ENCODE measurements at regions not wholly inside any gene's neighbourhood (a gene's known extent, or its start where the extent isn't known, plus 50 kb on each side); places are given as distances from the start of the nearest gene placed in this dataset.

GRCh38 chr7:68272507-68272906 is 1275.9 kb downstream of the TYW1 start:
- Mint-ChIP-seq H3K36me3 (ENCODE audit: unreplicated experiment) (no peaks in the 10 kb centered on the region), H3K9me3 (ENCODE audit: unreplicated experiment) (peaks cover 2% of the 10 kb centered on the region), H3K27me3 (ENCODE audit: unreplicated experiment) (peaks cover 2% of the 10 kb centered on the region), H3K27ac (ENCODE audit: unreplicated experiment) (no peak overlapping the region), H3K4me1 (ENCODE audit: low read depth, unreplicated experiment) (peaks cover 10% of the 10 kb centered on the region), H3K4me3 (ENCODE audit: unreplicated experiment) (no peak overlapping the region)
- no peak for DNase-seq
- no peak for TF ChIP-seq CTCF (IDR thresholded peaks at IDR 0.05; ENCODE audit: partially characterized antibody, unreplicated experiment)

- Mint-ChIP-seq H3K36me3 (ENCODE audit: unreplicated experiment) (no peaks in the 10 kb centered on the region), H3K9me3 (ENCODE audit: unreplicated experiment) (peaks cover 2% of the 10 kb centered on the region), H3K27me3 (ENCODE audit: unreplicated experiment) (no peaks in the 10 kb centered on the region), H3K4me1 (ENCODE audit: low read depth, unreplicated experiment) (peaks cover 10% of the 10 kb centered on the region), H3K4me3 (ENCODE audit: unreplicated experiment) (no peak overlapping the region), H3K27ac (ENCODE audit: unreplicated experiment) (no peak overlapping the region)
- no peak for DNase-seq
- TF ChIP-seq CTCF (IDR thresholded peaks at IDR 0.05; ENCODE audit: partially characterized antibody, unreplicated experiment): no peak
These were observed 1280.1 kb downstream of the TYW1 start for GRCh38 chr7:68276725-68277124.

GRCh38 chr7:68279827-68280400 is 1283.3 kb downstream of the TYW1 start:
- TF ChIP-seq CTCF (IDR thresholded peaks at IDR 0.05; ENCODE audit: partially characterized antibody, unreplicated experiment): no peak
- H3K27me3 Mint-ChIP-seq (ENCODE audit: unreplicated experiment): no peaks in the 10 kb centered on the region
- no peak overlapping the region for H3K4me3 Mint-ChIP-seq (ENCODE audit: unreplicated experiment)
- H3K27ac Mint-ChIP-seq (ENCODE audit: unreplicated experiment): no peak overlapping the region
- peaks cover 10% of the 10 kb centered on the region for H3K4me1 Mint-ChIP-seq (ENCODE audit: low read depth, unreplicated experiment)
- no peak for DNase-seq
- peaks cover 3% of the 10 kb centered on the region for H3K9me3 Mint-ChIP-seq (ENCODE audit: unreplicated experiment)
- no peaks in the 10 kb centered on the region for H3K36me3 Mint-ChIP-seq (ENCODE audit: unreplicated experiment)

GRCh38 chr7:68280931-68281330 is 1284.3 kb downstream of the TYW1 start:
- DNase-seq: no peak
- peaks cover 9% of the 10 kb centered on the region for H3K4me1 Mint-ChIP-seq (ENCODE audit: low read depth, unreplicated experiment)
- no peak overlapping the region for H3K4me3 Mint-ChIP-seq (ENCODE audit: unreplicated experiment)
- no peaks in the 10 kb centered on the region for H3K27me3 Mint-ChIP-seq (ENCODE audit: unreplicated experiment)
- no peak overlapping the region for H3K27ac Mint-ChIP-seq (ENCODE audit: unreplicated experiment)
- no peak for TF ChIP-seq CTCF (IDR thresholded peaks at IDR 0.05; ENCODE audit: partially characterized antibody, unreplicated experiment)
- peaks cover 5% of the 10 kb centered on the region for H3K9me3 Mint-ChIP-seq (ENCODE audit: unreplicated experiment)
- no peaks in the 10 kb centered on the region for H3K36me3 Mint-ChIP-seq (ENCODE audit: unreplicated experiment)

GRCh38 chr7:68288144-68288593 is 1291.5 kb downstream of the TYW1 start:
- TF ChIP-seq CTCF (IDR thresholded peaks at IDR 0.05; ENCODE audit: partially characterized antibody, unreplicated experiment): no peak
- no peak overlapping the region for H3K4me3 Mint-ChIP-seq (ENCODE audit: unreplicated experiment)
- DNase-seq: no peak
- peaks cover 3% of the 10 kb centered on the region for H3K36me3 Mint-ChIP-seq (ENCODE audit: unreplicated experiment)
- H3K27ac Mint-ChIP-seq (ENCODE audit: unreplicated experiment): no peak overlapping the region
- peaks cover 2% of the 10 kb centered on the region for H3K27me3 Mint-ChIP-seq (ENCODE audit: unreplicated experiment)
- H3K9me3 Mint-ChIP-seq (ENCODE audit: unreplicated experiment): peaks cover 5% of the 10 kb centered on the region
- no peaks in the 10 kb centered on the region for H3K4me1 Mint-ChIP-seq (ENCODE audit: low read depth, unreplicated experiment)
